ENCODE measurements at regions not wholly inside any gene's neighbourhood (a gene's known extent, or its start where the extent isn't known, plus 50 kb on each side); places are given as distances from the start of the nearest gene placed in this dataset.

- POLR2A ChIA-PET = no interaction called here
- no peaks in the 10 kb centered on the region for H3K4me1 ChIP-seq (ENCODE audit: control insufficient read depth, insufficient read depth, low read length)
- no peaks in the 10 kb centered on the region for H3K9me3 ChIP-seq (ENCODE audit: control insufficient read depth, insufficient read depth, low read depth, low read length)
- no peak for TF ChIP-seq ZBTB49 (tag by site-specific recombination; IDR thresholded peaks at IDR 0.05; ENCODE audit: low read depth)
- no peak for TF ChIP-seq ZNF266 (tag by site-specific recombination; IDR thresholded peaks at IDR 0.05; ENCODE audit: low read depth)
- TF ChIP-seq EGR2 (tag by site-specific recombination; IDR thresholded peaks at IDR 0.05; ENCODE audit: low read depth) = no peak
- TF ChIP-seq GLI4 (tag by site-specific recombination; IDR thresholded peaks at IDR 0.05) = no peak
- TF ChIP-seq KLF17 (tag by site-specific recombination; IDR thresholded peaks at IDR 0.05) = no peak
- no peak for TF ChIP-seq ZNF214 (tag by site-specific recombination; IDR thresholded peaks at IDR 0.05; ENCODE audit: borderline replicate concordance)
- no peak for TF ChIP-seq ZNF76 (tag by site-specific recombination; IDR thresholded peaks at IDR 0.05; ENCODE audit: borderline replicate concordance, low read depth)
- no peak for TF ChIP-seq SETDB1 (IDR thresholded peaks at IDR 0.05; ENCODE audit: insufficient read length, low read length)
- TF ChIP-seq ZSCAN23 (tag by site-specific recombination; IDR thresholded peaks at IDR 0.05) = no peak
- no peak for TF ChIP-seq PBX3 (CRISPR knock-in tag; IDR thresholded peaks at IDR 0.05)
- TF ChIP-seq ZBTB11 (tag by site-specific recombination; conservative IDR thresholded peaks at IDR 0.05; ENCODE audit: low read depth) = no peak
- H3K4me3 ChIP-seq (ENCODE audit: low read depth, low read length) = no peak overlapping the region
- CTCF ChIA-PET = no interaction called here
- no peaks in the 10 kb centered on the region for H3K36me3 ChIP-seq (ENCODE audit: control insufficient read depth in 2 of 2, insufficient read depth in 1 of 2, low read length in 2 of 2)
- H3K27ac ChIP-seq (ENCODE audit: extremely low read depth, low read depth, low read length) = no peak overlapping the region
Observed at GRCh38 chr4:115396034-115396433, 282.6 kb upstream of the NDST4 start.

GRCh38 chr4:115376866-115377265, 263.4 kb upstream of the NDST4 start:
- no peak overlapping the region for H3K27ac ChIP-seq (ENCODE audit: extremely low read depth, low read depth, low read length)
- POLR2A ChIA-PET = no interaction called here
- no peaks in the 10 kb centered on the region for H3K9me3 ChIP-seq (ENCODE audit: control insufficient read depth, insufficient read depth, low read depth, low read length)
- H3K4me3 ChIP-seq (ENCODE audit: low read depth, low read length) = no peak overlapping the region
- CTCF ChIA-PET = no interaction called here
- no peaks in the 10 kb centered on the region for H3K4me1 ChIP-seq (ENCODE audit: control insufficient read depth, insufficient read depth, low read length)
- H3K36me3 ChIP-seq (ENCODE audit: control insufficient read depth in 2 of 2, insufficient read depth in 1 of 2, low read length in 2 of 2) = no peaks in the 10 kb centered on the region
- no peak for TF ChIP-seq ZNF184 (tag by site-specific recombination; IDR thresholded peaks at IDR 0.05)
- TF ChIP-seq ZNF266 (tag by site-specific recombination; IDR thresholded peaks at IDR 0.05; ENCODE audit: low read depth) = no peak
- no peak for TF ChIP-seq GLIS2 (tag by site-specific recombination; IDR thresholded peaks at IDR 0.05)
- TF ChIP-seq ZBTB17 (tag by site-specific recombination; IDR thresholded peaks at IDR 0.05) = no peak
- no peak for TF ChIP-seq ZNF624 (tag by site-specific recombination; IDR thresholded peaks at IDR 0.05)
- TF ChIP-seq ZNF664 (tag by site-specific recombination; IDR thresholded peaks at IDR 0.05) = no peak
- no peak for TF ChIP-seq ZNF580 (tag by site-specific recombination; IDR thresholded peaks at IDR 0.05)
- no peak for TF ChIP-seq BCL11B (tag by site-specific recombination; IDR thresholded peaks at IDR 0.05; ENCODE audit: low read depth)
- TF ChIP-seq ZNF610 (tag by site-specific recombination; IDR thresholded peaks at IDR 0.05; ENCODE audit: borderline replicate concordance) = no peak
- TF ChIP-seq ATF2 (tag by site-specific recombination; IDR thresholded peaks at IDR 0.05; ENCODE audit: low read depth) = no peak
- TF ChIP-seq ZEB2 (tag by site-specific recombination; IDR thresholded peaks at IDR 0.05) = no peak
- no peak for TF ChIP-seq ZBTB6 (tag by site-specific recombination; IDR thresholded peaks at IDR 0.05)
- no peak for TF ChIP-seq ZNF670 (tag by site-specific recombination; IDR thresholded peaks at IDR 0.05; ENCODE audit: low read depth)
- no peak for TF ChIP-seq ZNF211 (tag by site-specific recombination; IDR thresholded peaks at IDR 0.05; ENCODE audit: low read depth)
